HG03575 (cell line): ENCODE measurements at regions not wholly inside any gene's neighbourhood (a gene's known extent, or its start where the extent isn't known, plus 50 kb on each side); places are given as distances from the start of the nearest gene placed in this dataset.
"Not testable (repeated sequence)": the region's sequence is repeated elsewhere in the genome, so short reads cannot be mapped to it uniquely, and the experiment has no call there.

ENCODE experiments used
- ATAC-seq: cut with Tn5 transposase; IDR thresholded peaks from one replicate; pipeline ENCODE4 v1.9.1; 2021; ENCODE audit not compliant: unreplicated experiment, insufficient number of reproducible peaks, low FRiP score; ENCODE audit errors: extremely low read depth

- not testable (repeated sequence) for ATAC-seq
Measured at GRCh38 chr11:23220086-23220485, 359.8 kb upstream of the CCDC179 start.

DNA sequence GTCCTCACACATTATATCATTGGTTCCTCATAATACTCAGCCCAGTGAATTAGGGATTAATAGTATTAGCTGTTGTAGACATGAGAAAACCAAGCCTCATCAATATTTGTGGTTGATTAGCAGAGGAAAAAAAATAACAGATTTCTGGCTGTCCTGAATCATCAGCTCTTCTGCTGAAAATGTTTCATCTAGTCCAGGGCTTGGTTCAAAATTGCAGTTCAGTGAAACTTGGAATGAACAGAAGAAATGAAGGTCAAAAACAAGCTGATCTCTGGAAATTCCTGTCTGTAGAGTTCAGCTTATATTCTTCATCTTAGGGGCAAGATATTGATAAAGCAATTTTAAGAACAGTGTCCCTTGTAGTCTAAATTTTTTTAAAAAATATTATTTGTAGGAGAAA, 361.1 kb upstream of the CCDC179 start:
- no peak for ATAC-seq

DNA sequence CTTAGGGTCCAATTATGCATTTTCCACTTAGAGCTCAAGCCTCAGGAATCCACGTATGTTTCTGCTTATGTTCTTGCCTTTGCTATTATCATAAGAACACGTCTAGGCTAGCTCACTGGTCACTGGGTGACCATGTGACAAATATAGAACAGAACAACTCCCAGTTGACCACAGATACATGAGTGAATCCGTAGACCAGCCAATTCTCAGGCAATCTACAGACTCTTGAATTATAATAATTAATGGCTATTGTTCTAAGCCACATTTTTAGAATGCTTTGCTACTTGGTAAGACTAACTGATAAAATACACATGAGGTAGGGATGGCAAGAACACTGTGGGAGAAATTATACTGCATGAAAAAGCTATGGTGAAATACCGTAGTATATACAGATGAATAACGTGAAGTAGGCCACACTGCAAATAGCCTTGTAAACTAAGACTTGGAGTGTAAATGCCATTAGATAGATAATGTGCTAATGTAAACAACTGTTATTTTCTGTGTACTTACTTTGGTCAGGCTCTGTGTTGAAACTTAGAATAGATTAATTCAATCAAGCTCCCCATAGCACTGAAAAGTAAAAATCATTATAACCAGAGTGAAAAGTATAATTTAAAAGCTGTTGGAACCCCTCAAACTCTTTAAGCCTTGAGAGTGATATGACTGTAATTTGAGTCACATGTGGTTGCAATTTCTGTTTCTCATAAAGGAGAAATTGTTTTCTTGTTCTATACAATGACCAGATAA, 366.2 kb upstream of the CCDC179 start:
- ATAC-seq, result no peak

DNA sequence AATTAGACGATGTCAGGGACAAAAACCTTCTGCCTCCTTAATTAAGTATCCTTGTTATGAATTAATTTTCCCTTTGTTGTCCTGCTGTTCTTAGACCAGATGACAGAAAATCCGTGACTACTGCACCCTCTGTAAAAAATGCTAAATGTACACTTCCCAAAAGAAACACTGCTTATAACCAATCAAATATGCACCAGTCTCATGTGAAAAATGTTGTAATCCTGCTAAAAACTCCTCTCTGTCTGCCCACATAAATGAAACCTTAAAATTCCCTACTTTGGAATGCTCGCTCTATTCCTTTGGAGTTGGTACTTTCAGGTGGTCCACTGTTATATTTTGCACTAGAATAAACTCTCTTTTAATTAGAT, 366.8 kb upstream of the CCDC179 start:
- no peak for ATAC-seq

- ATAC-seq, result no peak
Measured at GRCh38 chr11:23232652-23233051, 372.4 kb upstream of the CCDC179 start.

GRCh38 chr11:23233075-23233474, 372.8 kb upstream of the CCDC179 start:
- no peak for ATAC-seq

GRCh38 chr11:23236826-23237555, 376.7 kb upstream of the CCDC179 start:
- ATAC-seq, result no peak

- no peak for ATAC-seq
Measured at GRCh38 chr11:23252426-23252825, 392.2 kb upstream of the CCDC179 start.

DNA sequence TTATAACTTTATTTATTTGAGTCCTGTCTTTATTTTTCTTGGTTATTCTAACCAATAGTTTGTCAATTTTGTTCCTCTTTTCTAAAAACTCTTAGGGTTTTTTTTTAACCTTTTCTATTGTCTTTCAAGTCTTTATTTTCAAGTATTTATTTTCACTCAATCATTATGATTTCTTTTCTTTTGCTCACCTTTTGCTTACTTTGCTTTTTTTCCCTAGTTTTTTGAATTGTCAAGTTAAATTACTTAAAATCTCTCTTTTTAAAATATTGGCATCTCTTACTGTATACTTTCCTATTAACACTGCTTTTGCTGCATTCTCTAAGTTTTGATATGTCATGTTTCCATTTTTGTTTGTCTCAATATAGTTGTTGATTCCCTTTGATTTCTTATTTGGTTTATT, 396.8 kb upstream of the CCDC179 start:
- ATAC-seq, result no peak

DNA sequence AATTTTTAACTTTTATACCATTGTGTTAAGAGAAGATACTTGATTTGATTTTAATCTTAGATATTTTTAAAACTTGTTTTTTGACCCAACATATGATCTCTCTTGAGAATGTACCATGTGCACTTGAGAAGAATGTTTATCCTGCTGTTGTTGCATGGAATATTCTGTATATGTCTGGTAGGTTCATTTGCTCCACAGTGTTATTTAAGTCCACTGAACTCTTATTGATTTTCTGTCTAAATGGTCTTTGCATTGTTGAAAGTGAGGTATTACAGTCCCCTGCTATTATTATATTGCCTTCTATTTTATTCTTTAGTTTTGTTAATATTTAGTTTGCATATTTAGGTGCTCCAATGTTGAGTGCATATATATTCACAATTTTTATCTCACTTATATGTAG, 397.3 kb upstream of the CCDC179 start:
- ATAC-seq, result no peak

DNA sequence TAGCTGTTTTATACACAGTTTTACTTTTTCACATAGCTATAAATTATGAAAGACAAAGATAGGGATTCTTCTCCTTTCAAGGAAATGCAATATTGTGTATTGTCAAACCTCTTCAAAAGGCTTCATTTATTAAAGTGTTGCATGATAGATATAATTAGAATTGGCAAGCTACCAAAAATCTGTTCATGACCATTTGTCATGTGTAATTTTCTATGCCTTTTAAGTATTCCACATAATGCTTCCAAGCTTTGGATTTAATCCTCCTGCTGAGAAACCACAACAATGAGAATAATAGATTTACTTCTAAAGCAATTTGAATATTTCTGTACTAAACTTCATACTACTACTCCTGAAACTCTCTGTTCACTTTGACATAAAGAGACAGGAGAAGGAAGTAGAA, 403.2 kb upstream of the CCDC179 start:
- no peak for ATAC-seq

DNA sequence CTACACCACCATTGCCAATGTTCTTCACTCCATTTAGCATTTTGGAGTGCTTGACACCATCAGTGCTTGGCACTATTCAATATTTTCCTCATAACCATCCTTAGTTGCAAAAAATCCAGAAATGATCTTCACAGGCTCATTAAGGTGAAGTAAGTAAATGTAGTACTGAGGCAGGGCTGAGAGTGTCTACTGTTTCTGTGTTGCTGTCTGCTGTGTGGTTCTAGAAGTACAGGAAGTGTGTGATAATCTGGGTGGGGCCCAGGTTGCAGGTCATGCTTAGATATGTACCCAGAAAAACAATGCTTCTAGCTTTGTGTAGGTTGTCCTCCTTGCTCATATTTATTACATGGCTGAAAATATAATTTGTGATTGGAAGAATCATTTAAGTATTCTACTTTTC, 411.8 kb upstream of the CCDC179 start:
- no peak for ATAC-seq

DNA sequence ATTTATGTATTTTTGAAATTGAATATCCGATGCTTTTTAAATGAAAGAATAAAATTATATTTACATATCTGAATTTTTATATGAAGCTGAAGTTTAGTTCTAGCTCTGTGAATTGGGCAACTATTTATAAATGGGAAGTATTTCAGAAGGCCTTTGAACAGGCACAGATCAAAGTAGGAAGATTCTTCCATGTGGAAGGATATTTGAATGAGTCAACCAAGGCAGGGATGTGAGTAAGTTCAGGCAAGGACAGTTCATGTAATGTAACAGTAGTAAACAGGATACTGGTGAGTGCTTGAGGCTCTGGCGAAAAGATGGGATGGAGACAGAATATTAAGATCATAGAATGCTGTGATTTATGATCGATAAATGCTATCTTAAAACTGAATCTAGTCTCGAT, 417.8 kb upstream of the CCDC179 start:
- ATAC-seq, result no peak

- no peak for ATAC-seq
Measured at GRCh38 chr11:23280088-23280487, 419.8 kb upstream of the CCDC179 start.

DNA sequence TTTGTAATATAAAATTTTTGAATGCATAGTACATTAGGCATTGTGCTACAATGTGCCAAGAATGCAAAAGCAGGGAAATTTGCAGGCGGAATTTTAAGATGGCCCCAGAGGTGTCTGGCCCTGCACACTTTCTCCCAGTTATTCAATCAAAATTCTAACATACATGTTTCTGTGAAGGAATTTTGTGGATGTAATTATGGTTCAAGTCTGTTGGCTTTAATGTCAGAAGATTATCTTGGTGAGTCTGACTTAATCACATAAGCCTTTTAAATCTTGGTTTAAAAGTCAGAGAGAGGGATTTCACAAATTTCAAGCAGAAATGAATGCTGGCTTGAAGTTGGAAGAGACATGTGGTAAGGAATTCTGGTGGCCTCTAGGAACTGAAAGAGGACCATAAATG, 423.4 kb upstream of the CCDC179 start:
- ATAC-seq, result no peak

DNA sequence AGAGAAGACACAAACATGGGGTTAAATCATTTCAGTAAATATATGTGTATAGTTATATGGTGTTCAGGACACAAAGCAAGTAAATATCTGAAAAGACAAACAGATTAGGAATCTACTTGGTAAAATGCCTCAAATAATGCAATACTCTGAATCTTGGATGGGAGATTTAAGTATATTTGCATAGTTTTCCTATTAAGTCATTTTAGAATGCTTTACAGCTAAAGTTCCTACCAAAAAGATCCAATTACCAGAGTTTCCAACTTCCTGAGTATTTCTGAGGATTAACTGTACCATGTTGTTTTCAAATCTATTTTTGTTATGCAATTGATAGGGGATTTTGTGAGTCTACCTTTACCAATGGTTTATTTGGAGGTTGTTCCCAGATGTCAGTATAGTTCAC, 424.4 kb upstream of the CCDC179 start:
- ATAC-seq, result no peak

DNA sequence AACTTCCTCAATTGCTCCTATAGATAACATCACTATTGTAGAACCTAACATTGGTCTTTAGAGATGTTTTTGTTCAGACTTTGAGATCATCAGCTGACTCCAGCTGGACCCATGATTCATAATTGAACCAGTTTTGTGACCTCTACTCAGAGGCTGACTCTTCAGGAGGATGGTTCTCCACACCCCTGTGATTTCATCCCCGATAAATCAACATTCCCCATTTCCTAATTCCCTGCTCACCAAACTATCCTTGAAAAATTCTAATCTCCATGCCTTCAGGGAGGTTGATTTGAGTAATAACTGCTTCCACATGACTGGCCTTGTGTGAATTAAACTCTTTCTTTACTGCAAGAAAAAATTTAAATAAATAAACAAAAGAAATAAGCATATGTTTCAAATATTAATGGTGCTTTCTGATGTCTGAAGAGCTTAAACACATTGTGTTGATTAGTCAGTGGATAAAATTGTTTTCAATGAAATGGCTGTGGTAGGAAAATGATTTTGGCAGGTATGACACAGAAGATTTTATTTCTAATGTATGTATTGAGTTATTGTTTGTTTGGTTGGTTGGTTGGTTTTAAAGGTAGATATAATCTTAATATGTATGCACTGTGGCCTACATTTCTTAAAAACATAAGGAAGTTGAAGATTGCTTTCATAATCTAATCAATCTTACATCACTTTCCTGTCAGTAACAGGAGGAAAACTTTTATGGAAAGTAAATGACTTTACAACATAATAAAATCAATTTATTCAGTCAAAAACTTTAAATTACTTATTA, 427.9 kb upstream of the CCDC179 start:
- no peak for ATAC-seq

DNA sequence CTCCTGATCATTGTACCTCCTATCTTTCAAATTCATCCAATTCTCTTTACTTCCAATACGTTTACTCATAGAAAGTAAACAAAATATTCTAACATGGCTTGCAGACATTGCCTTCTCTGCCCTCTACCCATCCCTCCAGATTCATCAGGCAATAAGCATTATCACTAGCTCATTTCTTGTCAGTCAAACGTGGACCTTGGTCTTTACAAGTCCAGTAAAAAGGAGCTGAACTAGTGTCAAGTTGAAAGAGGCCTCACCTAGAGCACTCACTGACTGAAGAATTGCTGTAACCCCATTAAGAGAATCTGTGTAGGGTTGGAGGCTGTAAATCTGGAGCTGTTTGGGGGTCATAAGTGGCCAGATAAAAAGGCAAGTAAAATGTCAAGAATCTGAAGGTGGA, 435.0 kb upstream of the CCDC179 start:
- no peak for ATAC-seq

- ATAC-seq, result no peak
Measured at GRCh38 chr11:23308041-23308440, 447.8 kb upstream of the CCDC179 start.

DNA sequence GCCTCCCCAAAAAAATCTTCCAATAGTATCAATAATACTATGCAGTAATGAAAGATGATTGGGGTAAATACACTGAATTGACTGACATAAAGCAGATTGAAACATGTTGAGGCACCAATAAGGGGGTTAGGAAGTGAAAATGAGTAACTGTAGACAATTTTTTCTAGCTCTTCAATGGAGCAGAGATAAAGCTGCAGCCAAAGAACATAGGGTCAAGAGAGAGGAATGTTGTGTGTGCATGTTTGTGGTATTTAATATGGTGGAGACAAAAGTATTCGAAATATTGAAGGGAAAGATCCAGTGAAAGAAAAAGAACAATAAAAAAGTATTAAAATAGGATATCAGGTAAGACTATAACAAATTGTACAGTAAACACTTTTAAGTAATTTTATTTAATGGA, 450.0 kb upstream of the CCDC179 start:
- ATAC-seq, result no peak
